ENCODE measurements at regions not wholly inside any gene's neighbourhood (a gene's known extent, or its start where the extent isn't known, plus 50 kb on each side); places are given as distances from the start of the nearest gene placed in this dataset.

DNA sequence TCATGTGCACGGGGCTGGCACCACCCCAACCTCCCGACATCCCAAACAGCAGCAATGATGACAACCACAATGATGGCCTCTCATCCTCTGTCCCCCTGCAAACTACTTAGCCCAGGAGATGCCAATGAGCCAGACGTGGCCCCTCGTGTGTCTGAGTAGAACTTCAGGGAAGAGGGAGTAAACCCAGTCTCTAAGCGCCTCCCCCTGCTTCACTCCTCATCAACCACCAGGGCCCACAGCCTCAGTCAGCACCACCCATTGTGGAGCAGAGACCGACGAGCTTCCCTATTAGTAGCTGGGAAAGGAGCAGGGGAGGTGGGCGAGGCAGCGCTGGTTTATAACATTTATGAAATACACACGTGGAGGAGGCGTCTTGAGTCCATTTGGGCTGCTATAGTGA, 182.7 kb upstream of the SFSWAP start:
- Histone ChIP-seq H3K4me3 (ENCODE audit: low read depth, low read length) (no peak overlapping the region), H3K27me3 (ENCODE audit: insufficient read depth, low read depth, severe bottlenecking) (no peaks in the 10 kb centered on the region), H3K9me3 (ENCODE audit: severe bottlenecking) (no peaks in the 10 kb centered on the region), H3K27ac (no peak overlapping the region), H3K36me3 (no peaks in the 10 kb centered on the region)
- no peak for DNase-seq
- TF ChIP-seq, protein P1, sequence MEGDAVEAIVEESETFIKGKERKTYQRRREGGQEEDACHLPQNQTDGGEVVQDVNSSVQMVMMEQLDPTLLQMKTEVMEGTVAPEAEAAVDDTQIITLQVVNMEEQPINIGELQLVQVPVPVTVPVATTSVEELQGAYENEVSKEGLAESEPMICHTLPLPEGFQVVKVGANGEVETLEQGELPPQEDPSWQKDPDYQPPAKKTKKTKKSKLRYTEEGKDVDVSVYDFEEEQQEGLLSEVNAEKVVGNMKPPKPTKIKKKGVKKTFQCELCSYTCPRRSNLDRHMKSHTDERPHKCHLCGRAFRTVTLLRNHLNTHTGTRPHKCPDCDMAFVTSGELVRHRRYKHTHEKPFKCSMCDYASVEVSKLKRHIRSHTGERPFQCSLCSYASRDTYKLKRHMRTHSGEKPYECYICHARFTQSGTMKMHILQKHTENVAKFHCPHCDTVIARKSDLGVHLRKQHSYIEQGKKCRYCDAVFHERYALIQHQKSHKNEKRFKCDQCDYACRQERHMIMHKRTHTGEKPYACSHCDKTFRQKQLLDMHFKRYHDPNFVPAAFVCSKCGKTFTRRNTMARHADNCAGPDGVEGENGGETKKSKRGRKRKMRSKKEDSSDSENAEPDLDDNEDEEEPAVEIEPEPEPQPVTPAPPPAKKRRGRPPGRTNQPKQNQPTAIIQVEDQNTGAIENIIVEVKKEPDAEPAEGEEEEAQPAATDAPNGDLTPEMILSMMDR (IDR thresholded peaks at IDR 0.05; ENCODE audit: low read depth, low read length): no peak

DNA sequence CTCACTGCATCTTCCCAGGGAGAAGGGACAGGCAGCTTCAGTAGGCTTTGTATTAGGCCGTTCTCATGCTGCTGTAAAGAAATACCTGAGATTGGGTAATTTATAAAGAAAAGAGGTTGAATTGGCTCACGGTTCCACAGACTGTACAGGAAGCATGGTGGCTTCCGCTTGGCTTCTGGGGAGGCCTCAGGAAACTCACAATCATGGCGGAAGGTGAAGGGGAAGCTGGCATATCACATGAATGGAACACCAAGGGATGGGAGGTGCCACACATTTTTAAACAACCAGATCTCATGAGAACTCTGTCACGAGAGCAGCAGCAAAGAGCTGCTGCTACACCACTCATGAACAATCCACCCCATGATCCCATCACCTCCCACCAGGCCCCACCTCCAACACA, 182.2 kb upstream of the SFSWAP start:
- DNase-seq: no peak
- Histone ChIP-seq H3K4me3 (ENCODE audit: low read depth, low read length) (no peak overlapping the region), H3K36me3 (no peaks in the 10 kb centered on the region), H3K9me3 (ENCODE audit: severe bottlenecking) (no peaks in the 10 kb centered on the region), H3K27me3 (ENCODE audit: insufficient read depth, low read depth, severe bottlenecking) (no peaks in the 10 kb centered on the region), H3K27ac (no peak overlapping the region)
- TF ChIP-seq, protein P1 (IDR thresholded peaks at IDR 0.05; ENCODE audit: low read depth, low read length): no peak

DNA sequence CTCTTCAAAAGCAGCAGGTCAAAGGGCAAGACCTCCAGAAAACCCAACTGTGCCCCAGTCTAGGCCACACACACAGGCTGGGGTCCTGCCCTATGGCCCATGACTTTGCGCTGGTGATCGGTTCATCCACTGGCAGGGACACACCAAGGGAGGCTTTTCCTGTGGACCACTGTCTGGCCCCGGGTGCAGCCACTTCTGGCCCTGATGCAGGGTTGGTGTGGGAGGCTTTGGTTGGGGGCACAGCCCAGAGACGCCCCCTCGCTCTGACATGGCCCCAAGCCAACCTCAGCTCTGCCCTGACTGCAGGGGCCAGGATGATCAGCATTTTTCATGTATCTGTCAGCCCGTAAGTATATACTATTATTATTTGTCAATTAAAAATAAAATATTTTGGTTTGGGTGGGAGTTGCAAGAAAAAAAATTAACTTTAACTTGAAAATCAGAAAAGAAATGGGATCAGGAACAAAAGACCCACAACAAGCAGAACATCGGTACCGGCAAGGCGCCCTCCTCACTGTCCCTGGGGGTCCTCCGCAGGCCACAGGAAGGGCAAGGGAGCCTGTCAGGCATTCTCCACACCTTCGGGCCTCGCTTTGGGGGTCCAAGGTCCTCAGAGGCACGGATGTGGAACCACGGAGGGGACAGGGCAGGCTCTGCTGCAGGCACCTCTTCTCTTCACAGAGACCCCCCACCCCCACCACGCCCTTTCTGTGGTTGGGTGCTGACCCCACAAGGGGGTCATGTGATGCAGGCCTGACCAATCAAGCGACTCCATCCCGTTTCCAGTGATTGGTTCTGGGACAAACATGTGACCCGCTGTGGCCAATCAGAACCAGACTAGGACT, 181.5 kb upstream of the SFSWAP start:
- Histone ChIP-seq H3K27me3 (ENCODE audit: insufficient read depth, low read depth, severe bottlenecking) (no peaks in the 10 kb centered on the region), H3K4me3 (ENCODE audit: low read depth, low read length) (no peak overlapping the region), H3K36me3 (no peaks in the 10 kb centered on the region), H3K9me3 (ENCODE audit: severe bottlenecking) (no peaks in the 10 kb centered on the region), H3K27ac (no peak overlapping the region)
- TF ChIP-seq, protein P1 (IDR thresholded peaks at IDR 0.05; ENCODE audit: low read depth, low read length): no peak
- no peak for DNase-seq

DNA sequence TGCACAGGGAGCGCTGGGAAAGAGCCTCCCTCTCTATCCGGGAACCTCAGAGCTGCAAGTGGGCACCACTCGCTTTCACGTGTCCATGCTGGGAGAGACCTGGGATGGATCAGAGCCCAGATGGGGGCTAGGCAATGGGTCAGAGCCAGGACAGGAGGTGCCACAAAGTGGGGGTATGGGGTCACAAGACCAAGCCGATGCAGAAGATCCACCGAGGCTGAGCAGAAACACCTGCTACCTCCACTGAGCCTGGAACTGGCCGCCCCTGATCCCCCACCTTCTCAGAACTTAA, 180.9 kb upstream of the SFSWAP start:
- Histone ChIP-seq H3K36me3 (no peaks in the 10 kb centered on the region), H3K27me3 (ENCODE audit: insufficient read depth, low read depth, severe bottlenecking) (no peaks in the 10 kb centered on the region), H3K27ac (no peak overlapping the region), H3K9me3 (ENCODE audit: severe bottlenecking) (no peaks in the 10 kb centered on the region), H3K4me3 (ENCODE audit: low read depth, low read length) (no peak overlapping the region)
- DNase-seq: no peak
- TF ChIP-seq, protein P1 (IDR thresholded peaks at IDR 0.05; ENCODE audit: low read depth, low read length): no peak

DNA sequence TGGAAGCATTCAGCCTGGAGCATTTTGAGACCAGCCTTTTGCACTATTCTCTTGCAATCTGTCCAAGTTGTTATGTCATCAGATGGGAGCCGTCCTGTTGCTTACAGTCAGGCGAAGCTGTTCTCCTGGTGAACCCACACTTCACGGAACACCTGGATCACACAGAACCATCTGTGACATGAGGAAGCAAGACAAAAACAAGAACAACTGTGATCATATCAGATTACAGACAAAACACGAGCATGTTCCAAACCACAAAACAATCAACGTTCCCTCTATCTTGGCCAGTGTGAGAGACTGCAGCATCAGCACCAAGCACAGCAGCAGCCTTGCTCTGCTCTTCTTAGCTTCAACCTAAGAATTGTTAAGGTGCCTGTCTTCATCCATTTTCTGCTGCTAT, 180.5 kb upstream of the SFSWAP start:
- H3K4me3 ChIP-seq (ENCODE audit: low read depth, low read length): no peak overlapping the region
- no peaks in the 10 kb centered on the region for H3K9me3 ChIP-seq (ENCODE audit: severe bottlenecking)
- H3K27ac ChIP-seq: no peak overlapping the region
- DNase-seq: no peak
- H3K36me3 ChIP-seq: no peaks in the 10 kb centered on the region
- TF ChIP-seq, protein P1 (IDR thresholded peaks at IDR 0.05; ENCODE audit: low read depth, low read length): no peak
- H3K27me3 ChIP-seq (ENCODE audit: insufficient read depth, low read depth, severe bottlenecking): no peaks in the 10 kb centered on the region

DNA sequence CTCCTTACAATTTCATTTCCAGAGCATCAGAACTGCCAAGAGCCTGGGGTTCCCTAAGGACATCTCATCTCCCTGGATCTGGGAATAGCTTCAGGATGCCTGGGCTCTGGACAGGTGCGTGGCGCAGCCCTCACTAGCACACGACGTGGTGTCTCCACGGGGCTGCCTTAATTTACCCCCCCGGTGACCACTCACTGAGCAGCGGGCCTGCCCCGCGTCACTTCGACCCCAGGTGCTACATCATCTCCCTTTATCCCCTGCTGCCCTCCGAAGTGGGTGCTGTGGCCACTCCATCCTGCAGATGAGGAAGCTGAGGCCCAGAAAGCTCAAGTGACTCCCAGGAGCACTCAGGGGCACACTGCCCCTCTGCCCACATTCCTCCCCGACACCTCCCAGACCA, 177.8 kb upstream of the SFSWAP start:
- no peaks in the 10 kb centered on the region for H3K27me3 ChIP-seq (ENCODE audit: insufficient read depth, low read depth, severe bottlenecking)
- TF ChIP-seq, protein P1 (IDR thresholded peaks at IDR 0.05; ENCODE audit: low read depth, low read length): no peak

More for the DNA sequence above, 177.8 kb upstream of the SFSWAP start:
- Histone ChIP-seq H3K27ac (no peak overlapping the region), H3K4me3 (ENCODE audit: low read depth, low read length) (no peak overlapping the region), H3K9me3 (ENCODE audit: severe bottlenecking) (no peaks in the 10 kb centered on the region), H3K36me3 (no peaks in the 10 kb centered on the region)
- no peak for DNase-seq
